GM12878 (cell line): ENCODE measurements at regions not wholly inside any gene's neighbourhood (a gene's known extent, or its start where the extent isn't known, plus 50 kb on each side); places are given as distances from the start of the nearest gene placed in this dataset.

Source experiments
- CBX3 ChIP-seq: fragments of 200-600 bp; sonication (generic); IDR thresholded peaks from 2 replicates; pipeline ENCODE4 v1.6.1; 2016; ENCODE audit warnings: low read depth, borderline replicate concordance
- CREM ChIP-seq: IDR thresholded peaks from 2 replicates; pipeline ENCODE4 v1.6.1; 2014; ENCODE audit warnings: antibody characterized with exemption, low read depth
- EZH2 ChIP-seq: IDR thresholded peaks from 2 replicates; pipeline ENCODE4 v1.6.1; 2012; ENCODE audit warnings: low read depth, mild to moderate bottlenecking, control low read depth, inconsistent platforms, low read length, borderline replicate concordance; ENCODE audit not compliant: control insufficient read depth
- HDGF ChIP-seq: fragments of 450-650 bp; IDR thresholded peaks from 2 replicates; pipeline ENCODE4 v1.6.1; 2016; ENCODE audit warnings: antibody characterized with exemption
- SIN3A ChIP-seq: IDR thresholded peaks from 2 replicates; pipeline ENCODE4 v1.6.1; 2012; ENCODE audit warnings: low read depth, low read length, improper control_type of control experiment
- TF ChIP-seq, protein P1 (sequence below), 3 experiments: IDR thresholded peaks in 2 of 3; conservative IDR thresholded peaks in 1 of 3; 2 replicates each; pipeline ENCODE4 v1.5.1; 2011; ENCODE audit warnings: low read depth in 3 of 3, low read length in 3 of 3, mild to moderate bottlenecking in 3 of 3, control low read depth in 2 of 3, moderate library complexity in 2 of 3, inconsistent platforms in 1 of 3, mixed read lengths in 1 of 3; ENCODE audit not compliant: control insufficient read depth in 2 of 3, insufficient read depth in 1 of 3; ENCODE audit errors: extremely low read depth in 1 of 3
- TF ChIP-seq, protein P2 (sequence below): IDR thresholded peaks from 2 replicates; pipeline ENCODE4 v1.6.1; 2012; ENCODE audit warnings: low read depth, low read length, improper control_type of control experiment
- TF ChIP-seq, protein P3 (sequence below): fragments of 450-650 bp; IDR thresholded peaks from 2 replicates; pipeline ENCODE4 v1.6.1; 2016; ENCODE audit warnings: mild to moderate bottlenecking

DNA sequence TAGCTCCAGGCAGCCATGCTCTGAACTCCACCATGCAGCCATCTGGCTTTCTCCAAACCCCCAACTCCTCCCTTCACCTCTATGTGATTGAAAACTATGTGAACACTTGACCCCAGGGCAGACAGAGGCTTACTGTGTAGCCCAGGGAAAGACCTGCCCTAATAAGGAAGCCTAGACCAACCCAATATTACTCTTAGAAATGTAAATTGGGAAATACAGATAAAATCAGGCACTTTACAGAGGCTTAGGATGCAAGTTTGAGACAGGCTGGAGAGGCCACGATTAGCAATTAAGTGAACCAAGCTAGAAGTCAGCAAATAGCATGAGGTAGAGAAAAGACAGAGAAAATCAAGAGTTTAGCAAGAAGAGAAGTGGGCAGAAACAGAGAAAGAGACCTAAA is 141.7 kb upstream of the ABCA1 start:
- TF ChIP-seq CBX3 (no peak), HDGF (no peak), SIN3A (no peak), CREM (no peak), EZH2 (no peak)
- TF ChIP-seq, protein P1, sequence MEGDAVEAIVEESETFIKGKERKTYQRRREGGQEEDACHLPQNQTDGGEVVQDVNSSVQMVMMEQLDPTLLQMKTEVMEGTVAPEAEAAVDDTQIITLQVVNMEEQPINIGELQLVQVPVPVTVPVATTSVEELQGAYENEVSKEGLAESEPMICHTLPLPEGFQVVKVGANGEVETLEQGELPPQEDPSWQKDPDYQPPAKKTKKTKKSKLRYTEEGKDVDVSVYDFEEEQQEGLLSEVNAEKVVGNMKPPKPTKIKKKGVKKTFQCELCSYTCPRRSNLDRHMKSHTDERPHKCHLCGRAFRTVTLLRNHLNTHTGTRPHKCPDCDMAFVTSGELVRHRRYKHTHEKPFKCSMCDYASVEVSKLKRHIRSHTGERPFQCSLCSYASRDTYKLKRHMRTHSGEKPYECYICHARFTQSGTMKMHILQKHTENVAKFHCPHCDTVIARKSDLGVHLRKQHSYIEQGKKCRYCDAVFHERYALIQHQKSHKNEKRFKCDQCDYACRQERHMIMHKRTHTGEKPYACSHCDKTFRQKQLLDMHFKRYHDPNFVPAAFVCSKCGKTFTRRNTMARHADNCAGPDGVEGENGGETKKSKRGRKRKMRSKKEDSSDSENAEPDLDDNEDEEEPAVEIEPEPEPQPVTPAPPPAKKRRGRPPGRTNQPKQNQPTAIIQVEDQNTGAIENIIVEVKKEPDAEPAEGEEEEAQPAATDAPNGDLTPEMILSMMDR (IDR thresholded peaks at IDR 0.05 in 2 of 3, conservative IDR thresholded peaks at IDR 0.05 in 1 of 3; ENCODE audit: control insufficient read depth in 2 of 3, extremely low read depth in 1 of 3, insufficient read depth in 1 of 3, low read depth in 3 of 3, low read length in 3 of 3) = no peak
- TF ChIP-seq, protein P2, sequence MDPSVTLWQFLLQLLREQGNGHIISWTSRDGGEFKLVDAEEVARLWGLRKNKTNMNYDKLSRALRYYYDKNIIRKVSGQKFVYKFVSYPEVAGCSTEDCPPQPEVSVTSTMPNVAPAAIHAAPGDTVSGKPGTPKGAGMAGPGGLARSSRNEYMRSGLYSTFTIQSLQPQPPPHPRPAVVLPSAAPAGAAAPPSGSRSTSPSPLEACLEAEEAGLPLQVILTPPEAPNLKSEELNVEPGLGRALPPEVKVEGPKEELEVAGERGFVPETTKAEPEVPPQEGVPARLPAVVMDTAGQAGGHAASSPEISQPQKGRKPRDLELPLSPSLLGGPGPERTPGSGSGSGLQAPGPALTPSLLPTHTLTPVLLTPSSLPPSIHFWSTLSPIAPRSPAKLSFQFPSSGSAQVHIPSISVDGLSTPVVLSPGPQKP = no peak
- TF ChIP-seq, protein P3, sequence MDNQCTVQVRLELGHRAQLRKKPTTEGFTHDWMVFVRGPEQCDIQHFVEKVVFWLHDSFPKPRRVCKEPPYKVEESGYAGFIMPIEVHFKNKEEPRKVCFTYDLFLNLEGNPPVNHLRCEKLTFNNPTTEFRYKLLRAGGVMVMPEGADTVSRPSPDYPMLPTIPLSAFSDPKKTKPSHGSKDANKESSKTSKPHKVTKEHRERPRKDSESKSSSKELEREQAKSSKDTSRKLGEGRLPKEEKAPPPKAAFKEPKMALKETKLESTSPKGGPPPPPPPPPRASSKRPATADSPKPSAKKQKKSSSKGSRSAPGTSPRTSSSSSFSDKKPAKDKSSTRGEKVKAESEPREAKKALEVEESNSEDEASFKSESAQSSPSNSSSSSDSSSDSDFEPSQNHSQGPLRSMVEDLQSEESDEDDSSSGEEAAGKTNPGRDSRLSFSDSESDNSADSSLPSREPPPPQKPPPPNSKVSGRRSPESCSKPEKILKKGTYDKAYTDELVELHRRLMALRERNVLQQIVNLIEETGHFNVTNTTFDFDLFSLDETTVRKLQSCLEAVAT = no peak
